GM03348 (cell line): ENCODE measurements at regions not wholly inside any gene's neighbourhood (a gene's known extent, or its start where the extent isn't known, plus 50 kb on each side); places are given as distances from the start of the nearest gene placed in this dataset.
"Not testable (repeated sequence)": the region's sequence is repeated elsewhere in the genome, so short reads cannot be mapped to it uniquely, and the experiment has no call there.

ENCODE experiments used
- DNase-seq: peaks from one replicate; pipeline ENCODE4 v3.0.0; 2012; ENCODE audit warnings: low spot score

GRCh38 chr10:101280511-101280910 is 51.2 kb upstream of the LBX1 start:
- no peak for DNase-seq

- not testable (repeated sequence) for DNase-seq
Observed at GRCh38 chr10:101280921-101281320, 51.7 kb upstream of the LBX1 start.

GRCh38 chr10:101282947-101283346 is 53.7 kb upstream of the LBX1 start:
- DNase-seq = no peak

DNA sequence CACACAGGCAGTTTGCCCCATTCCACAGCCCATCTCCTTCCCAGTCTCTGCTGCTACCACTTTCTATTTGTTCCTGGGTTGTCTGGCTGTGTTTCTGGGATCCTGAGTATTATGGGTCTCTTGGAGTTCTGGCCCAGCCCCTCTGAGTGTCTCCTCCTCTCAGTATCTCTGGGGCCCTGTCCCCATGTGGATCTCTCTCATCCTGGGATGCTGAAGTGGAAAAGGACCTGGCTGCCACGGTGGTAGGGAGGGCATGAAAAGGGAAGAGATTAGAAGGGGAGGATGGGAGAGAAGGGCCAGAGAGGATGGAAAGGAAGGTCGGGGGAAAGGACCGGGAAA is 54.5 kb upstream of the LBX1 start:
- no peak for DNase-seq

DNA sequence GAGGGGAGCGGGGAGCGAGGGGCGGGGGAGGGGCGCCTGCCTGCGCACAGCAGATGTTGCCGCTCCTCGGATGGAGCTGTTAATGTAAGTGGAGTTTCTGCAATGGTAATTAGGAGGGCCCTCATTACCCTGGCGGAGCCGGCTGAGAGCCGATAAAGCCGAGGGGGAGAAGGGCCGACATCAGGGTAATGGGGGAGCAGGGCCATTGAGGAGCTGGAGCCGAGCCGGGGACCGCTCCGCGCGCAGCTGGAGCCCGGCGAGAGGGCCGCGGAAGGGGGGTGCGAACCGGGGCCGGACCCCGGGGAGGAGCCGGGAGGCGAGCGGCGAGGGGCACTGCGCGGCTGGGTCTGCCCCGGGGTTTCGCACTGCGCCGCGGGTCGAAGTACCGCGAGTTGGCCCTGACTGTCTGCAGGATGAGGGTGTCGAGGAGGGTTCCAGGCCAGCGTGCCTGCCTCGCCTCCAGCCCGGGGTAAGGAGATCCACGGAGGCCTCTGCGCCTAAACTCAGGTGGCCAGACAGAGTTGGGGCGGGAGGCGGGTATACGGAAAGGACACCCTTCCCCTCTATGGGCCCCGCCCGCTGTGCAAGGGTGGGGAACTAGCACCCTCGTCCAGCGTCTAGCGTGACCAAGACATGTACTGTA is 55.0 kb upstream of the LBX1 start:
- no peak for DNase-seq

GRCh38 chr10:101284744-101285463 is 55.6 kb upstream of the LBX1 start:
- DNase-seq = no peak

GRCh38 chr10:101285519-101286070 is 56.3 kb upstream of the LBX1 start:
- DNase-seq = no peak

DNA sequence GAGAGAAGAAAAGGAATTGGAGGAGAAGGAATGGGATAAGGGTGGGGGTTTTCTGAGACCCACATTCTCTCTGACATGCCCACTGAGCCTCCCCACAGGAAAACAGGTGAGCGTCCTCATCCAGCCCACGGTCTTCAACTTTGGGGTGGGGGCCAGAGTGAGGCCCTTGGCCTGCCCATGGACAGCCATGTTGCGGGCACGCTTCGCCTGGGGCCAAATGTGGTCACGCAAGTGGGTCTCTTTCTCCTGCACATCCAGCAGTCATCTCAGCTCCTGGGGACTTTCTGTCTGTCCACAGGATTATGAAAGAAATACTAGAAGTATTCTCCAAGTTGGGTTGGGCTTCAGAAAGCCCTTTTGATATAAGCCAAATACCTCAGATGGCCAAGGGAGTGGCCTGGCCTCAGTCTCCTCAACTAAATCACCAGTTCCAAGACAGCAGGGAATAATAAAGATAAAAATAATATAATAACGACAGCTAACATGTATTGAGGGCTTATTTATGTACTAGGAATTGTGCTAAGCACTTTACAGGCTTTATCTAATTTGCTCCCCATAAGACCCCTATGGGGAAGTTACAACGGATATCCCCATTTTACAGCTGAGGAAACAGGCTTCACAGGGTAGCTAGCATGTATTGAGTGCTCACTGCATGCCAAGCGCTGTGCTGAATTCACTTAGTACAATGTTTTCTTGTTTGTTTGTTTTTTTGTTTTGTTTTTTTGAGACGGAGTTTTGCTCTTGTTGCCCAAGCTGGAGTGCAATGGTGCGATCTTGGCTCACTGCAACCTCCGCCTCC is 57.2 kb upstream of the LBX1 start:
- no peak for DNase-seq

GRCh38 chr10:101287183-101287996 is 58.1 kb upstream of the LBX1 start:
- no peak for DNase-seq

- no peak for DNase-seq
Observed at GRCh38 chr10:101287997-101288635, 58.9 kb upstream of the LBX1 start.

GRCh38 chr10:101289541-101289940 is 60.3 kb upstream of the LBX1 start:
- no peak for DNase-seq

DNA sequence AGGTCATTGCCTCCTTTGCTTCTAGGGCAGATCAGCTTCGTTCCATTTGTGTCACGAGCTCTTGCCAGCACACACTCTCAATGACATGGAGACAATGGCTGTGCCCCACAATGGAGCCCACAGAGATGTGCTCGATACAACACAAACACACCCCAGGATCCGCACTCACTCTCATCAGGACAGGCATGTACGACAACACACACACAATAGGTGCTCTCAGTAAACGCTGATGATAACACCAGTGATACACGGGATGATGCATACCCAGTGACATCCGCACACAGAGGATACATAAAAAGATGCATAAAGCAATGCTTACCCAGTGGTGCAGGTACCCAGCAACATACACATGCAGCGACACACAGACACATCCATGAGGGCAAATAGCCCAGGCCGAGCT is 61.2 kb upstream of the LBX1 start:
- DNase-seq = no peak

DNA sequence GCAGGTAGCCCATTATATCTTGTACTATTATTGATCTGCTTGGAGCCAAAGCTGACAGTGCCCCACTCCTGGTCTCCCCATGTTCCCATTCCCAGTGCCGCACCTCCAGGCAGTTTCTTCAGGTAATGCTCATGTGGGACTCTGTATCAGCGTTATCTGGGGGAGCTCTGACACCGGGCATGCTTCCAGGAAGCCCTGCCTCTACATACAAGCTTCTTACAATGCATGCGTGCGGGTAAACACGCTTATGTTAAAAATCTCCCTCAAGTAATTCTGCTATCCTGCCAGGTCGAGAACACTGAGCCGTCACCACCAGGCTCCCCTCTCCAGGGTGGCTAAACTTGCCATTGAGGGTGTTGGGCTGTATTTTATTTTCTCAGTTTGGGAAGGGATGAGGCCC is 61.6 kb upstream of the LBX1 start:
- no peak for DNase-seq

DNA sequence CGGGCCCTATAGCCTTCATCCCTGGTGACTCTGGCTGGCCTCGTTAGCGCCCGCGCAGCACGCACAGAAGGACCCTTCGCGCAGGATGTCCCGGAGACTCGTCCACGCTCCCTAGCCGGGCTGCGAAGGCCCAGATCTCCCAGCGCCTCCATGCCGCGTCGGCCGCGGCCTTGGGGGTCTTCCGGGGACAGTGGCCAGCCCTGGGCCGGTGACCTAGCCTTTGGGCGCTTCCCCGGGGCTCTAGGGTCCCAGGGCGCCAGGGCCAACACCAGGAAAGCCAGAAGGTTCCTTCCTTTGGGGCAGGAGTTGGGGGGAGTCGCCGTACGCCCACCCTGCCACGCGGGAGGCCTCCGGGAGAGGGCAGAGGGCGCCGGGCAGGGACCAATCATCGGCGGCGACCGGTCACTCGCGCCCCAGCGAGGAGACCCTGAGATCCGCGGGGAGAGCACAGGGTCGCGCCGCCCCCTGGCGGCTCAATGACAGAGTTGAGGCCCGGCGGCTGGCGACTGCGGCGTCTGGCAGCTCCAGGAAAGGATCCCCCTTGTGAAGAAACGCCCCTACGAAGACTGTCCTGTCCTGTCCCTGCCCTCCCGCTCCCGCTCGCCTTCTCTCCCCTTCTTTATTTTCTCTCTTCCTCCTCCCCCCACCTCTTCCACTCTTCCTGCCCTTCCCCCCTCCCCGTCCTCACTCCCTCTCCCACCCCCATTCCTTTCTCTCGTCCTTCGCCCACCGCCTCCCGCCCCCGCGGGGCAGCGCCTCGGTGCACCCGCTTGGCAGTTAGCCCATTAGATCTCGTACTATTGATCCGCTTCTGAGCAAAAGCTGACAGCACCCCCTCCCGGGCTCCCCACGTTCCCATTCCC is 62.3 kb upstream of the LBX1 start:
- peak; percentile 76 for DNase-seq

GRCh38 chr10:101292194-101293006 is 61.6 kb upstream of the BTRC start:
- peak; percentile 56 for DNase-seq

DNA sequence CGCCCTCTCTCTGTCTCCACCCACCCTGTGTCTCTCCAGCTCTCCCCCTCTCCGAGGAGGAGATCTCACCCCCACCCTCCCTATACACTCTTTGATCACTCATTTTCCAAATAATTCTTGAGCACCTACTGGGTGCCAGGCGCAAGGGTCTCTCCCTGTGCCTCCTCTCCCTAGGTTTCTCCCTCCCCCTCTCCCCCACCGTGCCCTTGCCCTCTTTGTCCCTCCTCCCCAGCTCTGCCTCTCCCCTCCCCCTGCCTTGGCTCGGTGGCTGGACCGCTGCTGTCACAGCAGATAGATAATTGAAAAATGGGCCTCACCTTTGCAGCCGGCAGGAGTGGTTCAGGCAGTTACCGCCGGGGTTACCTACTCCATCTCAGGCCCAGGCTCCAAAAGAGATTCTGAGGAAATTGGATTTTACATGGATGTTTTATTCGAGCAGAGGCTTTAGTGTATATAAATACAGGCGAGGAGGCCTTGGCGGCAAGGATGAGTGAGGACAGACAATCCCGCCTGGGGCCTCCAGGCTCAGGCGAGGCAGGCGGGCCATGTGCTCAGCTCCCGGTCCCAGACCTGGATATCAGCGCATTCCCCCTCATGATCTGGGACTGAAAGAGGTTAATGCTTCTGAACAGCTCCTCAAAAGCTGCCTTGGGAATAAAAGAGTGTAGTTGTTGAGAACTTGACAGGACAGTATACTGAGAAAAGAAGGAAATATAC is 60.8 kb upstream of the BTRC start:
- no peak for DNase-seq

DNA sequence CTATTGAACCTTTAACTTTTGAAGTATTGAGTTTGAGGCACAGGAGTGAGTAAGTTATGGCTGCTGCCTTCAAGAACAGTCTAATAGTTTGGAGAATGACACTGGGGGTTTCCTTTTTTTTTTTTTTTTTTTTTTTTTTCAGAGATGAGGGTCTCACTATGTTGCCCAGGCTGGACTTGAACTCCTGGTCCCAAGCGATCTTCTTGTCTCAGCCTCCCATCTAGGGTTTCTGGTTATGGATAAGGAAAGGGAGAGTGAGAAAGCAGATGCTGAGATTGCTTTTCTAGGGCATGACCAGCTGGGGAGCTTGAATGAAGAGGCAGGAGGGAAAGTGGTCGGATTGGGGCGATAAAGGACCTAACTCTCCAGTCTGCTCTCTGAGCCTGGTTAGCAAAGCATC is 59.9 kb upstream of the BTRC start:
- DNase-seq = no peak

DNA sequence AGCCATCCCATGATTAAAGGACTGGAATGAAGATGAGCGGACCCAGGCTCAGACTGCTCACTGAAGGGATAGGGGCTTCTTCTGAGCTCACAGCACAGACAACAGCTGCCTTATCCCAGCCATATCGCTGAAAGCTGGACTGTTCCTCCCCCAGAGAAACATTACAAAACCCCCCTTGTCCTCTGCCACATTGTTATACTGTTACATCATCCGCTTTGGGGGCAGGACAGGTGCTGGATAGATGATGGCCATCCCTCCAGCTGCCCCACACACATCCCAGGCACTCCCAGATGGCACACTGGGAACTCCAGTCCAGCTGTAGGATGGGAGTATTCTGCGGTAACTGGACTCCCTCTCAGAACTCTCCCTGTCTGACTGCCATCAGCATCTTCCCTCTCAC is 58.7 kb upstream of the BTRC start:
- DNase-seq = no peak

DNA sequence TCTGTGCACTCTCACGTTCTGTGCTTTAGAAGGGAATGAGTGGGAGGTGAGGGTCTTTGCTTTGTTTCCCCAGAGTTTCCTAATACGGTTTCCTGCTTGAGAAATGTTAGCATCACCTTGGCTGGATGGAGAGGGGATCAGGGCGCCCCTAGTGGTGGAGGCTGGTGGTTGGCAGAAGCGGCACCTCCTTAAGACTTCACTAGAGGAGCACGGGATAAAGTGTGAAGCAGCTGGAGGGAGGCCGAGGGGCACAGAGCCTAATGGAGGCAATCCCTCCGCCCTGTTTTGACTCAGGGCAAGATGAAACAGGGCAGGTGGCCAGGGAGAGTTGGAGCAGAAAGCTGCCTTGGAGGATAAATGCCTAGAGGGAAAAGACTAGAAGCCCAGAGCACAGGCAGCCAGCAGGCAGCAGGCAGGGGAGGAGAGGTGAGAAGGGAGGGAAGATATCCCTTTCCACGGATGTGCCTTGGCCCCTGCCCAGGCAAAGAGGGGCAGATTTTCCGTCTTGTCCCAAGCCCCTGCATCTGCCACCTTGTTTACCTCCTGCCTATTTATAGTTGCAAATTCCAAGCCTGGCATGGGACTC is 56.0 kb upstream of the BTRC start:
- peak; percentile 81 for DNase-seq
